Activated CD4-positive, alpha-beta memory T cell treated with anti-CD3 and anti-CD28 coated beads, Interleukin-2, amount 10 ng/mL, durations not matched to agents 7 days and 5 days (primary cell): ENCODE measurements at regions not wholly inside any gene's neighbourhood (a gene's known extent, or its start where the extent isn't known, plus 50 kb on each side); places are given as distances from the start of the nearest gene placed in this dataset.
A peak's percentile ranks its signal among the peaks of the same experiment; 100 is the strongest.

Experiments
- CTCF ChIA-PET: fragments of 350-600 bp; sonication (Branson Sonifier 250); formaldehyde crosslinking; loops from one replicate; lab custom pipeline; 2021; ENCODE audit warnings: antibody characterized with exemption, inconsistent platforms; lab: Charles Lee
- POLR2A ChIA-PET: fragments of 350-600 bp; sonication (Branson Sonifier 250); formaldehyde crosslinking; loops from one replicate; lab custom pipeline; 2021; ENCODE audit warnings: antibody characterized with exemption; lab: Charles Lee
- DNase-seq: peaks from one replicate; pipeline ENCODE4 v3.0.0-alpha.2; 2020
- H3K27ac Mint-ChIP-seq: one replicate; pipeline ENCODE4 v1.8.0; 2021; ENCODE audit warnings: mild to moderate bottlenecking, mixed read lengths
- H3K27me3 Mint-ChIP-seq: one replicate; pipeline ENCODE4 v1.8.0; 2021; ENCODE audit warnings: mixed read lengths
- H3K36me3 Mint-ChIP-seq: one replicate; pipeline ENCODE4 v1.8.0; 2021; ENCODE audit warnings: low read depth, mixed read lengths
- H3K4me1 Mint-ChIP-seq: one replicate; pipeline ENCODE4 v1.8.0; 2021; ENCODE audit warnings: mixed read lengths
- H3K4me3 Mint-ChIP-seq: one replicate; pipeline ENCODE4 v1.8.0; 2021; ENCODE audit warnings: mild to moderate bottlenecking, mixed read lengths
- H3K9me3 Mint-ChIP-seq: one replicate; pipeline ENCODE4 v1.8.0; 2021; ENCODE audit warnings: mixed read lengths

DNA sequence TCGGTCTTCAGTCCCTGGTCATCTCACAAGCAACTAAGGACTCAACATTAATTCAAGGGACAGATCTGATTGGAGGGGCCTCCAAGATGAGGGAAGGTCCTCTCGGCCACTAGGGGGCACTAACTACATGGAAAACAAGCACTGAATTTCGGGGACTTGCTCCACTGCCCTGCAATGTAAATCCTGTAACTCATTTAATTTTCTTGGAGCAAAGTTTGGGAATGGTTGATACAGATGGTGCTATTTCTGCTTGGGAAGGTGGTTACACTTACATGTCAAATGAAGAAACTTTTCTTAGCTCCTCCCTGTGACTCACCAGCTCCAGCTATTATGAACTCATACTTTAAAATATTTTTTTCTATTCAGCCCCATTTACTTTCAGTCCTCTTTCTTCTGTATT is 97.4 kb upstream of the KCNJ15 start:
- POLR2A ChIA-PET: no interaction called here
- no peak overlapping the region for H3K4me3 Mint-ChIP-seq

DNA sequence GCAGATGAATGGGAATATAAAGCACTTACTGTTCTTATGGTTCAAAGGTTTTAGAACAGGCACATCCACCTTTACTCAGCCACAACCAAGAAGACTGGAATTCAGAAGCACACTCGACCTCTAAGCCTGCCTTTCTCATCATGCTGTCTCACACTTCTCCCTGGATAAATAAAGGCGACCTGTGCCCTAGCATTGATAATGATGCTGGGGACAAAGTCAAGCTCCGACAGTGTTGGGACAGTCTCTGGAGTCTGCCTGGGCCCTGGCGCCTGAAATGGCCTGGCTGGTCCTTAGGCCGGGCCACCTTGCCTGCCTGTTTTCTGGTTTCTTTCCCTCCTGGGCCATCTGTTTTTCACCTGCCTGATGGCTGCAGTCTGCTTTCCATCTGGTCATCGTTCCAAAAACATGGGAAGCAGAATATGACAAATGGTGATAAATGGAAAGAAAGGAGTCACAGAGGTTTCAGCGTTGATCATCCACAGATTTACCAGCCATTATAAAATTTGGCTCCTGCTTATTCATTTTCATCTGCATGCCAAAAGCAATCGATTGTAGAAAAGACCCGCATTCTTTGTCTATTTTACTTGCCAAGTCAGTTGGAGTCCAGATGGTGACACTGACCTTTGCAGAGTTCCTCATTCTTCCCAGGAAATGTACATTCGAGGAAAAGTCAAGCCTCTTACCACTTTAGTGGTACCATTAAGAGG is 91.2 kb upstream of the KCNJ15 start:
- POLR2A ChIA-PET: no interaction called here
- H3K27me3 Mint-ChIP-seq: no peaks in the 10 kb centered on the region
- no peaks in the 10 kb centered on the region for H3K4me1 Mint-ChIP-seq
- H3K9me3 Mint-ChIP-seq: no peaks in the 10 kb centered on the region
- H3K36me3 Mint-ChIP-seq: no peaks in the 10 kb centered on the region
- H3K4me3 Mint-ChIP-seq: no peak overlapping the region
- H3K27ac Mint-ChIP-seq: no peak overlapping the region
- no peak for DNase-seq
- CTCF ChIA-PET: no interaction called here

More for the DNA sequence above, 97.4 kb upstream of the KCNJ15 start:
- Mint-ChIP-seq H3K9me3 (no peaks in the 10 kb centered on the region), H3K4me1 (no peaks in the 10 kb centered on the region), H3K27ac (no peak overlapping the region), H3K36me3 (no peaks in the 10 kb centered on the region), H3K27me3 (no peaks in the 10 kb centered on the region)
- DNase-seq: peak; percentile 32
- CTCF ChIA-PET: interaction anchor here (0.6 to 1.6 kb wide), 3 partner anchors 49 to 447 kb away, joined by 3 to 12 read pairs (median 3); no protein-coding TSS in a partner anchor

DNA sequence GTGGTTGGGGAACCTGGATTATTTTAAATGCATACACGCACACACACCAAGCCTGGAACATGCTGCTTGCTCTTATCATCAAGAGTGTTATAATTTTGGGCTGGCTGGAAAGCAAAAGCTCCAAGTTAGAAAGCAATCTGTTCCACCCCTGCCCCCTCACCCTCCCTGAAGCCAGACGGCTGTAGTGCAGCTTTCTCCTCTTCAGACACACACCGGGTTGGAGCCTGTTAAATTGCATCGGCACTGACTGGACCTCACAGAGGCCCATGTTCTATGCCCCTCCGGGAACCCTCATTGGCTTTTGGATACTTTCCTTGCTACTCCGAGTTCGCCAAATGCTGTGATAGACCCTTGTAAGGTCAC is 90.6 kb upstream of the KCNJ15 start:
- ChIA-PET CTCF (interaction anchor here (0.9 kb wide), 1 partner anchor 9 kb away, joined by 3 read pairs; no protein-coding TSS in a partner anchor), POLR2A (no interaction called here)
- H3K9me3 Mint-ChIP-seq: no peaks in the 10 kb centered on the region

DNA sequence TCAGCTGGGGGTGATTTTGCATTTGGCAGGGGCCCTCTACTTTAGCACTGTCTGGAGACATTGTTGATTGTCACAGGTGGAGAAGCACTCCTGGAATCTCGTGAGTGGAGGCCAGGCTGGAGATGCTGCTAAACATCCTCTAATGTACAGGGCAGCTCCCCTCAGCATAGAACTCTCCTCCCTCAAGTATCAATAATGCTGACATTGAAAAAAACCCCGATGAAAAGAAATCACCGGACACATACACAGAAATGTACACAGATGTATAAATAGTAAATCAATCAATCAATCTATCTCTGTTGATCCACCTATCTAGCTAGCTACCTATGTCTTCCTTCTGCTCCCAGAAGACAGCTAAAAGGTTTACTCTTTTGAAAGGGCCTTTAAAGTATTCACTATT is 89.4 kb upstream of the KCNJ15 start:
- no peak for DNase-seq
- POLR2A ChIA-PET: no interaction called here
- Mint-ChIP-seq H3K4me1 (no peaks in the 10 kb centered on the region), H3K9me3 (no peaks in the 10 kb centered on the region), H3K36me3 (no peaks in the 10 kb centered on the region), H3K27ac (no peak overlapping the region), H3K4me3 (no peak overlapping the region), H3K27me3 (no peaks in the 10 kb centered on the region)
- CTCF ChIA-PET: interaction anchor here (1.2 kb wide), 1 partner anchor 185 kb away, joined by 3 read pairs; no protein-coding TSS in a partner anchor

More for the DNA sequence above, 90.6 kb upstream of the KCNJ15 start:
- H3K27ac Mint-ChIP-seq: no peak overlapping the region
- H3K36me3 Mint-ChIP-seq: no peaks in the 10 kb centered on the region
- no peak overlapping the region for H3K4me3 Mint-ChIP-seq
- no peaks in the 10 kb centered on the region for H3K4me1 Mint-ChIP-seq
- DNase-seq: no peak
- H3K27me3 Mint-ChIP-seq: no peaks in the 10 kb centered on the region

DNA sequence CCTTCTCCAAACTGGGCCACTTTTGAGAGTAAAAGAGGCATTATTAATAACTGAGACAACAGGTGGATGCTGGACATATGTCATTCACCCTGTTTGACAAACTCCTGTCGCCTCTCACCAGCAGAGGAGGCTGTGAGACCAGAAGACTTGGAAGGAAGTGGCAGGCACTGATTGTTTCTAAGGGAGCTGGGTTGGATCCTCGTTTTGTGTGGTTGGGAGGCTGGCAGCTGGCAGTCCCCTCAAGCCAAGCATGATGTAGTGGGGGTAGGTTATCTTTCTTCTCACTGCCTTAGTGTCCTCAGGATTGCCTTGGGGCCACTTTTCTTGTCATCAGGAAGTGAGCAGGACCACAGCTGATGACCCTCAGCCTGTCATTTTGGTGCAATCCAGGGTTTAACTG is 86.5 kb upstream of the KCNJ15 start:
- DNase-seq: no peak
- no peaks in the 10 kb centered on the region for H3K4me1 Mint-ChIP-seq
- H3K9me3 Mint-ChIP-seq: no peaks in the 10 kb centered on the region
- no peak overlapping the region for H3K27ac Mint-ChIP-seq
- POLR2A ChIA-PET: no interaction called here
- CTCF ChIA-PET: no interaction called here
- no peaks in the 10 kb centered on the region for H3K36me3 Mint-ChIP-seq
- H3K4me3 Mint-ChIP-seq: no peak overlapping the region
- H3K27me3 Mint-ChIP-seq: no peaks in the 10 kb centered on the region

DNA sequence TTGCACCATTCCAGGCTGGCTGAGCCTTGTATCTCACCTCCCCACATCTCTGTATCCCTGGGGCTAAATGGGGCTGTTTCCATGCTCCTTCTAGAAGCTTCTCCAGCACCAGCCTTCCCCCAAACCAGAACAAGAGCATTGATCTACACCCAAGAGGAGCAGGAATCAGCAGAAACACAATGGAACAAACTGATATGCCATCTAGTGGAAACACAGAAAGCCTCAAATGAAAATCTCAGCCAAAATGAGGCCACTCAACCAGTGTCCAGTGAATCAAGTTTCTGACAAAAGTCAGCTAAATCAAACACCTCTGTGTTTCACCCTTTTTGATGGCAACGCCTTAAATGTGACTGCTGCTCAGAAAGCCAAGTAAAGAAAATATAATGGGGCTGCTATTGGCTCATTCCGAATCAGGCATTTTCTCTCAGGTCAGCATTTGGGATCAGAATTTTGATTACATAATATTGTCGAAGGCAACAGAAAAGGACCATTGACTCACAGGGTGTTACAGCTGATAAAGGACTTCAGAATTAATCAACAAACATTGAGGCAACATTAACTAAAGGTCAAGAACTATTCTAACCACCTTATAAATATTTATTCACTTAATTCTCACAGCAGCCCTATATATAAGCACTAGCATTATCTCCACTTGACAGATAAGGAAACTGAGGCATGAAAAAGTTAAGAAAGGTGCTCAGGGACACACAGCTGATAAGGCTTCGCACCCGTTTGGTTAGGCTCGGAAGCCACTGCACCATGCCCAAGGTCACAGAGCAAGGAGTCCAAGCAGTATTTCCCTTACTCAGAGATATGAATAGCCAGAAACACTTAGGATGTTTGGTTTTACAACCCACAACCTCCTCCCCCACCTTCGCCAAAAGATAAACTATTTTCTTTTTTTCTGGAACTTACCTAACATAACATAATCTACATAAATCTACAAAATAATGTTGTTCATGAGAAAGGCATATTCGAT is 85.8 kb upstream of the KCNJ15 start:
- no peaks in the 10 kb centered on the region for H3K27me3 Mint-ChIP-seq
- H3K9me3 Mint-ChIP-seq: no peaks in the 10 kb centered on the region
- no peaks in the 10 kb centered on the region for H3K36me3 Mint-ChIP-seq
- CTCF ChIA-PET: no interaction called here
- H3K27ac Mint-ChIP-seq: no peak overlapping the region
- no peak for DNase-seq
- POLR2A ChIA-PET: no interaction called here
- H3K4me3 Mint-ChIP-seq: no peak overlapping the region
- no peaks in the 10 kb centered on the region for H3K4me1 Mint-ChIP-seq

DNA sequence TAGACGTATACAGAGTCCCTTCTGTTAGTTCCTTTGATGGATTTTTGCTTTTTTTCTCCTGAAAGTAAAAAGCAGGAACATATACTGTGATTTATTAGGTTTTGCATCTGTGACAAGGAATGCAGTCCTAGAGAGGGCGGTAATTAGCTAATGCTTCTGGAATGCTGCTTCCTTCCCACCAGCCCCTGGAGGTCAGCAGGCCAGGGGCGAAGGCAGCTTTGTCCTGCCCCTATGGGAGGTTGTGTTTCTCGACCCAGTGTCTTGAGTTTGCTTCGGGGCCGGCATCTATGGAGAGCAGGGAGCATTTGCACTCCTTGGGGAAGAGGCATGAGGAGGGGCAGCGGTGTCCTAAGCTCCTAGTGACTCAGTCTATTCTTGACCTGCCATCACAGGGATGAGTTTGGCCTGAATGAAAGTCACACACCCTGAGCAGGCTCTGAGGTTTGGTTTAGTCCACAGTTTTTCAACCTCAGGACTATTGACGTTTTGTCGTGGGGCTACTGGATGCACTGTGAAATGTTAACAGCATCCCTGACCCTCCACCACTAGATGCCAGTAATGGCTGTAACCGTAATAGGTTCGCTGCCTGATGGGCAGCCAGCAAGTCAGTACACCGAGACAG is 85.0 kb upstream of the KCNJ15 start:
- H3K4me1 Mint-ChIP-seq: no peaks in the 10 kb centered on the region
- POLR2A ChIA-PET: no interaction called here
- H3K27ac Mint-ChIP-seq: no peak overlapping the region
- H3K4me3 Mint-ChIP-seq: no peak overlapping the region
- H3K27me3 Mint-ChIP-seq: no peaks in the 10 kb centered on the region
- no peaks in the 10 kb centered on the region for H3K9me3 Mint-ChIP-seq
- DNase-seq: no peak
- no peaks in the 10 kb centered on the region for H3K36me3 Mint-ChIP-seq
- CTCF ChIA-PET: no interaction called here

DNA sequence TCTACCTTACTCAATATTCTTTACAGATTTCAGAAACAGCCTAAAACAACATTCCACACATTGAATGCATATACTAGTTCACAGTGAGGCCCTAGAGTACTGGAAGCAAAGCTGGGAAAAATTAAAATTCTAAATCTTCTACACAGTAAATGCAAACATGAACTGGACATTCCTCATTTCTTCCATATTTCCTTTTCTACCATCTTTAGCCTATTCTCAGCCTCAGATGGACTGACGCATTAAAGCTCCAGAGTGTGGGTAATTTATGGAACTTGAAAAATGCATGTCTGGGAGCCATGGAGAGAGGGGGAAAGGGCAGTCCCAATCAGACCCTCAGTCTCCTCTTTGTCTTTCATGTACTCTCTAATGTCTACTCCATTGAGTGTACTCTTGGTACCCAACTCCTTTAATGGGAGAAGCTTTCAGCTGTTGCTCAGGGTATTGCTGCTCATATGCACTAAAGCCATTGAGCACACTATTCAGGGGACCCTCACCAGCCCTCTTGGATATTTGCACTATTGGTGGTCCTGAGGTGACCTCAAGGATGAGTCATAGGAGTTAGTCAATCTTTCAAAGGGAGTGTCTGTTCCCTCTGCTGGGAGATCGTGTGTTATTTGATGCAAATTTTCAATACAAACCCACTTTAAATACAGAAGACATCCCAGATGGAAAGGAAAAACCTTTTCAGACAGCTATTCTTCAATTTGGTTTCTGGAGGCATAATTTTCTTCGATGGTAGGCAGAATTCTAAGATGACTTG is 83.3 kb upstream of the KCNJ15 start:
- no peak overlapping the region for H3K4me3 Mint-ChIP-seq
- no peak for DNase-seq
- no peaks in the 10 kb centered on the region for H3K4me1 Mint-ChIP-seq
- H3K36me3 Mint-ChIP-seq: no peaks in the 10 kb centered on the region
- no peaks in the 10 kb centered on the region for H3K27me3 Mint-ChIP-seq
- ChIA-PET POLR2A (no interaction called here), CTCF (interaction anchor here (1.3 kb wide), 1 partner anchor 179 kb away, joined by 3 read pairs; no protein-coding TSS in a partner anchor)
- H3K9me3 Mint-ChIP-seq: no peaks in the 10 kb centered on the region
- H3K27ac Mint-ChIP-seq: no peak overlapping the region

DNA sequence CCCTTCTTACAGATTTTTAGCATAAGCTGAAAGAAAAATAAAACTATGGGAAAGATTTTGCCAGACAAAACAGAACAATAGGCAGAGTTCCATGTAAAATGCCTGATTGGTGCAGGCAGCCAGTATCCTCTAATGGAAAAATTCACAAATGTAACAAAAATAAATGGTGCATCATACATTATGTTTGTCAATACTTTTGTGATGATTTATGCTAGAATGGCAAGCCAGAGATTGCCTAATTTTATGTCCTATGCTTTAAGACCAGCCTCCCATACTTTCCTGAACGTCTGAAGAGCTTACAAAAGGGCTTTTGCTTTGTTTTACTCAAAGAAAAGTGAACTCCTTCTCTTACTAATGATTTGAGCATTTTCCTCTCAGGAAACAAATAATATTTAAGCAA is 81.5 kb upstream of the KCNJ15 start:
- H3K4me1 Mint-ChIP-seq: no peaks in the 10 kb centered on the region
- CTCF ChIA-PET: no interaction called here
- no peak overlapping the region for H3K27ac Mint-ChIP-seq
- H3K27me3 Mint-ChIP-seq: no peaks in the 10 kb centered on the region
- no peaks in the 10 kb centered on the region for H3K36me3 Mint-ChIP-seq
- H3K4me3 Mint-ChIP-seq: no peak overlapping the region
- H3K9me3 Mint-ChIP-seq: no peaks in the 10 kb centered on the region
- DNase-seq: no peak
- POLR2A ChIA-PET: no interaction called here

DNA sequence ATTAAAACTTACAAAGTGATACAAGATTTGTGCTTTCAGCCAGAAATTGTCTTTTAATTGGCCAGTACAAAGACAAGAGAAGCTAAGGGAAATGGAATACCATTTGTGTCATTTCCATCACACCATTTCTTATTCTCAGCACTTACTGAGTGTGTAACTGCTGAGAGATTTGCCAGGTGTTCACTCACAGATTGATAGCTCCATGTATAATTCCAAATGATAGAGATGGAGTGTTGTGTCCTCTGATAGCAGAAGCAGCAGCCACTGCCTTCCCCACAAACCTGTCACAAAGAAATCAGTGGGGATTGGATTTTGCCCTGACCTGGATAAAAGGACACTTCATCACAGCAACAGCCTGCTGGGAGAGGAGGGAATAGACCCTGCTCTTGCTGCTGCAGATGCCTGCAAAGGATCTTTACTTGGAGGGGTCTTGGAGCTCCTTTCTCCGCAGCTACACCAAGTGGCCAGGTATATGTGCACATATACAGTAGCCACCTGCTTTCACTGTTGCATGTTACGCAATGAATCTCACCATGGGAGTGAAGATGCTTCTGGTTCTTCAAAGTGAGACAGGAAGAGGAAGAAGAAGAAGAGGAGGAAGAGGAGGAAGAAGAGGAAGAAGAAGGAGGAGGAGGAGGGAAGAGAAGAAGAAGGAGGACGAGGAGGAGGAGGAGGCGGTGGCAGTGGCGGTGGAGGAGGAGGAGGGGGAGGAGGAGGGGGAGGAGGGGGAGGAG is 78.7 kb upstream of the KCNJ15 start:
- ChIA-PET POLR2A (no interaction called here), CTCF (no interaction called here)
- H3K36me3 Mint-ChIP-seq: no peaks in the 10 kb centered on the region
- no peak overlapping the region for H3K27ac Mint-ChIP-seq
- no peaks in the 10 kb centered on the region for H3K27me3 Mint-ChIP-seq
- no peaks in the 10 kb centered on the region for H3K4me1 Mint-ChIP-seq
- no peak overlapping the region for H3K4me3 Mint-ChIP-seq
- H3K9me3 Mint-ChIP-seq: no peaks in the 10 kb centered on the region
- DNase-seq: no peak

DNA sequence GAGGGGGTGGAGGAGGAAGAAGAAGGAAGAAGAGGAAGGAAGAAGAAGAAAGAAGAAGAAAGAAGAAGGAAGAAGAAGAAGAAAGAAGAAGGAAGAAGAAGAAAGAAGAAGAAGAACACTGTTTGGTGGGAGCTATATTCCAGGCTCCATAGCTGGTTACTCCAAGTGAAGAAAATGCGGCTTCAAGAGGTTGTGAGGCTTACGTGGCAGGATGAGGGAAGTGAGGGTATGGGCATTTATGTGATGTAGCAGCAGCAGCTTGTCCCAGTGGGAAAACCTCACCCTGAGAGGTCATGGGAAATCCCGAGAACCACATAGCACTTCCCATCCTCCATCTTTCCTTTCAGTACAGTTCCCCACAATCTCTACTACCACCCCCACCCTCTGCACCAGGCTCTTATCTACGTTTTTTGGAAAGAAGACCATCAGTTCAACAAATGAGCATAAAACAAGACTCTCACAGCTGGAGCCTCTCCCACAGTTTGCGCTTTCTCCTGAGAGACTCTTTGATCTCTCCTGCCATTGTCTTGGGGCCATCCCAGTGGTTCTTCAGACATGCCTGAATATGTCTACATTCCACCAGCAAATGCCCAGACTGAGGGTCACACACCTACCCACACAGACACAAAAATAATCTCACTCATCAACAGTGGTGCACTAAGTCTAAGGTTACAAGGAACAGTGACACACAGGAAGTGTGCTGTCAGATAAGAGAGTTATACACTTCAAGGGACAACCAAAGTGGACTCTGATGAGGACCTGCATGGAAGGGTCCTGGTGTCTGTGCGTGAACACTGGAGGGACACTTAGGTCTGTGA is 77.9 kb upstream of the KCNJ15 start:
- ChIA-PET CTCF (no interaction called here), POLR2A (no interaction called here)
- DNase-seq: no peak
- Mint-ChIP-seq H3K9me3 (no peaks in the 10 kb centered on the region), H3K4me3 (no peak overlapping the region), H3K27me3 (no peaks in the 10 kb centered on the region), H3K36me3 (no peaks in the 10 kb centered on the region), H3K4me1 (no peaks in the 10 kb centered on the region), H3K27ac (no peak overlapping the region)
